ENCODE measurements at regions not wholly inside any gene's neighbourhood (a gene's known extent, or its start where the extent isn't known, plus 50 kb on each side); places are given as distances from the start of the nearest gene placed in this dataset.
"Not testable (repeated sequence)": the region's sequence is repeated elsewhere in the genome, so short reads cannot be mapped to it uniquely, and the experiment has no call there.

DNA sequence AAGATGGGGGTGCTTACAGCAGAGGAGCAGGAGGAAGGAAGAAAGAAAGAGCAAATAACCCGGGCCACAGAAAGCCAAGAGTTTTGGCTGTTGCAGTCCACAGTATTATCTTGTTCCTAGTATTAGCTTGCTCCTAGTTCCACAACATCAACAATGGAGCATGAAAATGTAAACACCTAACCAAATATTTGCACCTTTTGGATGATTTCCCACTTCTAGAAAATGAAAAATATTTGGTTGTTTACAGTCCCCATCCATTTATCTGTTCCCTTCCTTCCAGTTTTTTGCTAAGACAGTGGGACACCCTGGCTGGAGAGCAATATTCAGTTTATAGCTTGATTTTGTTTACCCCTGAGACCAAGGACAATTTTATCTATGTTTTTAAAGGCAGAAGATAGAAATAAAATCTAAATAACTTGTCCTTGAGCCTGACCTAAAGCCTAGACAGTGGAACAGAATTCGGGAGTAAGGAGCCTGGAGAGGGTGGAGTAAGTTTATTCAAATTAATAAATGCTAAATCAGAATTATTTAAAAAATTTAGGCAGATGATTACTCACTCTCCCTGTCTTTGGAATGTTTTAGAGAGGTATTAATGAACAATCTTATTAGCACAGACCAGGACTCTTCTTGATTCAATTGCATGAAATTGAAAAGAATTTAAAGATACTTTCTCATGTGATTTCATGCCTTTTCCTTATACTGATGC is 51.6 kb downstream of the RESF1 start:
- no peak for DNase-seq (ENCODE audit: low spot score)

DNA sequence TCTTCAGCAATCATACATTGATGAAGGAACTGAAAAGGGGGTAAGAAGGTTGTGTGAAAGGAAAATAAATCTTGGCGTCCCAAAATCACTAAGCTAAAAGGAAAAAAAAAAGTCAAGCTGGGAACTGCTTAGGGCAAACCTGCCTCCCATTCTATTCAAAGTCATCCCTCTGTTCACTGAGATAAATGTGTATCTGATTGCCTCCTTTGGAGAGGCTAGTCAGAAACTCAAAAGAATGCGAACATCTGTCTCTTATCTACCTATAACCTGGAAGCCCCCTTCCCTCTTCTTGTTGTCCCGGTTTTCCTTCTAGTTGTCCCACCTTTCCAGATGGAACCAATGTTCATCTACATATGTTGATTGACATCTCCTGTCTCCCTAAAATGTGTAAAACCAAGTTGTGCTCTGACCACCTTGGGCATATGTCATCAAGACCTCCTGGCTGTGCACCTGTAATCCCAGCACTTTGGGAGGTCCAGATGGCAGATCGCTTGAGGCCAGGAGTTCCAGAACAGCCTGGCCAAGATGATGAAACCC is 53.1 kb downstream of the RESF1 start:
- no peak for DNase-seq (ENCODE audit: low spot score)

DNA sequence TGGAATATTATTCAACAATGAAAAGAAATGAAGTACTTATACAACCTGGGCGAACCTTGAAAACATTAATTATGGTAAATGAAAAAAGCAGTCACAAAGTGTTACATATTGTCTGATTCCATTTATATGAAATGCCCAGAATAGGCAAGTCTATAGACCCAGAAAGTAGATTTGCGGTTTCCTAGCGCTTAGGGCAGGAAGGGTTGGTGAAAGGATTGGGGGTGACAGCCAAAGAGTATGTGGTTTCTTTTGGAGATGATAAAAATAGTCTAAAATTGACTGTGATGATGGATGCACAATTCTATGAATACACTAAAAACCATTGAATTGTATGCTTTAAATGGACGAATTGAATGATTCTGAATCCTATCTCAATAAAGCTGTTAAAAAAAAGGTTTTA is 55.8 kb downstream of the RESF1 start:
- DNase-seq (ENCODE audit: low spot score): no peak

DNA sequence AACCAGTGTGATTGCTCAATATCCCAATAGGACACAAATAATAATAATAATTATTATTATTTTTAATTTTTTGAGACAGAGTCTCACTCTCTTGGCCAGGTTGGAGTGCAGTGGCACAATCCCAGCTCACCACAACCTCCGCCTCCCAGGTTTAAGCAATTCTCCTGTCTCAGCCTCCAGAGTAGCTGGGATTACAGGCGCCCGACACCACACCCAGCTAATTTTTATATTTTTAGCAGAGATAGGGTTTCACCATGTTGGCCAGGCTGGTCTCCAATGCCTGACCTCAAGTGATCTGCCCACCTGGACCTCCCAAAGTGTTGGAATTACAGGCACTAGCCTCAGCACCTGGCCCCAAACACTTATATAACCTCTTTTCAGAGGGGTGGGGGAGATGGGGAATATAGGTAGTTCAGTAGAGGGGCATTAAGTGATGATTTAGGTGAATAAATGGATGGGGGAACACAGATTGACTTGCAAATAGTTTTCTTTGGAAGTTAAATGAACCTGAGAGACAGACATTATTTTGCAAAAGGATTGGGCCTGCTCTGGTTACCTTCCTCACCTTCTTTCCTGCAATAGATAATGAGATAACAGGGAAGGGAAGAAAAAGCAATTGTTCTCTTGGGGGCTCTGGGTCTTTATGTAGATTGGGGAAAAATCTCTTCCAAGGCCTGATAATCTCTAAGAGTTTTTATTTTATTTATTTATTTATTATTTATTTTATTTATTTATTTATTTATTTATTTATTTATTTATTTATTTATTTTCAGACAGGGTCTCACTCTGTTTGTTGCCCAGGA is 57.7 kb downstream of the RESF1 start:
- DNase-seq (ENCODE audit: low spot score): no peak

DNA sequence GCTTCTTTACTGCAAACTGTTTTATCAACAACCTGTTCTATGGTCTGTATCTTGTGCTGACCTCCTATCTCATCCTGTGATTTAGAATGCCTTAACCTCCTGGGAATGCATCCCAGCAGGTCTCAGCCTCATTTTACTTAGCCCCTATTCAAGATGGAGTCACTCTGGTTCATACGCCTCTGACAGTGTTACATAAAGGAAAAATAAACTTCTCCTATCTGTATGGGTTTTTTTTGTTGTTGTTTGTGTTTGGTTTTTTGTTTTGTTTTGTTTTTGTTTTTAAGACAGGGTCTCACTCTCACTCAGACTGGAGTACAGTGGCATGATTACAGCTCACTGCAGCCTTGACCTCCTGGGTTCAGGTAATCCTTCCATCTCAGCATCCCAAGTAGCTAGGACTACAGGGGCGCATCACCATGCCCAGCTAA is 62.1 kb downstream of the RESF1 start:
- no peak for DNase-seq (ENCODE audit: low spot score)

DNA sequence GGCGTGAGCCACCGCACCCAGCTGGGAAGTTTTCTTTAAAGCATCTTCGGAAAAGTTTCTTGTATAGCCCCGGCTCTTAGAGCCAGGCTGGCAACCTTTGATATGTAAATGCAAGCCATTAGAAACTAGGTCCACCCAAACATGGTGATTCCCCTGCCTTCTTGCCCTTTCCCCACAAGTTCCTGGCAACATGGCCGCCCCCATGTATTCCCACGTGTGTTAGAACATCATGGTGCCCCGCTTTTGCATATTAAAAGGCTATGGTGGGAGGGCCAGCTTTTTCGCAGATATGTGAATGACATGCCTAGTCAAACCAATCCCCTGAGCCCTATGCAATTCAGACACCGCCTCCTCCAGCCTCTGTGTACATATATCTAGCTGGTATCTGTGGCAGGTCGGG is 63.2 kb downstream of the RESF1 start:
- not testable (repeated sequence) for DNase-seq (ENCODE audit: low spot score)

DNA sequence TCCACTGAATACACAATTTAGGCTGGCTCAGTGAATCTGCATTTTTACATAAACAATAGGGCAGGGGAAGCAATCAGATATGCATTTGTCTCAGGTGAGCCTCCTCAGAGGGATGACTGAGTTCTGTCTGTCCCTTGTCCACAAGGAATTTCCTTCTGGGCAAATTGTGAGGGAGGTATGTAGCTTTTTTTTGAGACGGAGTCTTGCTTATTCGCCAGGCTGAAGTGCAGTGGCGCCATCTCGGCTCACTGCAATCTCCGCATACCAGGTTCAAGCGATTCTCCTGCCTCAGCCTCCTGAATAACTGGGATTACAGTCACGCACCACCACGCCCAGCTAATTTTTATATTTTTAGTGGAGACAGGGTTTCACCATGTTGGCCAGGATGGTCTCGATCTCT is 64.6 kb downstream of the RESF1 start:
- DNase-seq (ENCODE audit: low spot score): not testable (repeated sequence)

DNA sequence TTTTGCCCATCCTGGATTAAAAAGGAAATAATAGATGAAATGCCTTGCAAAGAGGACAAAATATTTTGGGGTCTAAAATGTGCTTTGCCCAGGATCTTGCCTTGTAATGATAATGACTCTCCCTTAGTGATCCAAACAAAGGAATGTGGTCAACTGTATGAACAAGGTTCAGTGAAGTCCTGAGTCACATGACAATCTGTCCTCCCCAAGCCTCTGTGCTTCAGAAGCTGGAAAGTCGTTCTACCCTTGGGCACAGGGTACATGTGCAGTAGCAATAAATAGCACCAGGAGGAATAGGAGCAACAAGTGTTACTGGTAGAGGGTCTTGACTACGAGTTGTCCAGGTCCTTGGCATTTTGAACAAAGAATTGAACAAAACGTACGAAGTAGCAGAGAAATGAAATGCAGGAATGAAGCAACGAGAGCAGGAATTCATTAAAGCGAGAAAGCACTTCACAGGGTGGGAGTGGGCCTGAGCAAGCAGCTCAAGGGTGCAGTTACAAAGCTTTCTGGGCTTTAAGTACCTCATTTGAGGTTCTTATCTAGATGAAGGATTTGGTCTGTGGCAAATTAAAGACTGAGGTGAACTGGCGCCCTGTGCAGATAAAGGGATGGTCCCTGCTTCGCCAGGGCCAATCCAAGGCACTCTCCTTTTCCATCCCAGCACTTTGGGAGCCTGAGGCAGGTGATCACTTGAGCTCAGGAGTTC is 65.8 kb downstream of the RESF1 start:
- DNase-seq (ENCODE audit: low spot score): no peak

DNA sequence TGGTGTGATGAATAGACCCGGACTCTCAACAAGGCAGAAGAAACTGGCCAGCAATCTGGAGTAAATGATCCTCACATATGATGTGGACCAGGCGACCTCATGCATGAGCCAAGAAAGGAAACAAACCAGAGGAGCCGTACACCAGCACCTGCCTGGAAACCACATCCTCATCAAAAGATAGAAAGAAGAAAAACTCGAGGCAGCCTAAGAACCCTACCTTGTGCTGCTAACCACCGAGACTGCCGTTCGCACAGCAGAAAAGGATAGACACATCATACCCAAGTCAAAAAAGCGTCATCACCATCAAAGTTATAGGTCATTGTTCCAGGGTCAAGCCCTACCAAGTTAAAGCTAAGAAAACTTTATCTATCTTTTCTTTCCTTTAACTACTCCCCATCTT is 66.7 kb downstream of the RESF1 start:
- DNase-seq (ENCODE audit: low spot score): no peak

DNA sequence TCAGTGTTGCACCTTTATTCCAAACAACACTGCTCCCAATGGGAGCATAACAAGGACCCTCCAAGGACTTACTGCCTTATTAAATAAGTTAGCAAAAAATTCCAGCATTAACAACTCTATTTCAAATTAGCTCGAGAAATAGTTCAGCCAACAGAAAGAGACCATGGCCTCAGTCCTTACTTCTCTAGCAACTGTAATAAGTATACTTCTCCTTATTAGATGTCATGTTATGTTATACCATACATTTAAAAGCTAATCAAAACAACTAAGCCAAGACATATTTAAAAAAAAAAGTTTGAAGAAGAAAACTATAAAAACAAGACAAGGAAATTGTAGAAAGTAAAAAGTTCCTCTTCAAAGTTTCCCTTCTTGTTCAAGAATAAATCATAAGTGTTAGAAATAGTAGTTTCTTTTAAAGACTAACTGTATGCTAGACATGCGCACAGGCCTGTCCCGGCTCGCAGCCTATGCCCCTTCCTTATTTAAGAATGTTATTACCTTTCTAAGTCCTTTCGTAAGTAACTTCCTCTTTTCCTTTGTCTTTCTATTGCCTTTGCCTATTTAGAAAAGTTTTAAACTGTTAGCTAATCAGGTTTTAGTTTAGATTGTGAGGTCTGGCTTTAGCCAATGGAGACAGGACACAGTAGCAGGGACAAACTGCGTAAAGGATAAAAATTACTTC is 68.6 kb downstream of the RESF1 start:
- no peak for DNase-seq (ENCODE audit: low spot score)

DNA sequence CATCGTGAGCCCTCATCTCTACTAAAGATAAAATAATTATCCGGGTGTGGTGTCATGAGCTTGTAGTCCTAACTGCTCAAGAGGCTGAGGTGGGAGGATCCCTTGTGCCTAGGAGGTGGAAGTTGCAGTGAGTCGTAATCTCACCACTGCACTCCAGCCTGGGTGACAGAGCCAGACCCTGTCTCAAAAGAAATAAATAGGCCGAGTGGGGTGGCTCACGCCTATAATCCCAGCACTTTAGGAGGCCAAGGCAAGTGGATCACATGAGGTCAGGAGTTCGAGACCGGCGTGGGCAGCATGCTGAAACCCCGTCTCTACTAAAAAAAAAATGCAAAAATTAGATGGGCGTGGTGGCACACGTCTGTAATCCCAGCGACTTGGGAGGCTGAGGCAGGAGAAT is 70.9 kb downstream of the RESF1 start:
- DNase-seq (ENCODE audit: low spot score): no peak

DNA sequence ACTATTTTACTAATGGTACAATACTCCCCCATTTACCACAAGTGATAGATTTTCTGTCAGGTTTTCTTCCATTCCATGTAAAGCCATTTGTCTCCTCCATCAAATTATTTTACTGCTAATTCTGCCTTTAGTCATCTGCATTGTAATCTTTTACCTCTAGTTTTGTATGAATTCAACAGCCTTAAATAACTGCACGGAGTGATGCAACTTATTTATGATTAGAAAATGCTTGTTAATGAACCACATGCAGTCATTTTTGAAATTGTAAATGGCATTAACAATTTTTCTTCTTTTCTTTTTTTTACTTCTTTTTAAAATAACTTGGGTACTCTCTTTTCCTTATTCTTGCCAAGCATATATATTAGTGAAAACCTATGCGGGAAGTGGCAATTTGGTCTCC is 71.5 kb downstream of the RESF1 start:
- DNase-seq (ENCODE audit: low spot score): no peak

DNA sequence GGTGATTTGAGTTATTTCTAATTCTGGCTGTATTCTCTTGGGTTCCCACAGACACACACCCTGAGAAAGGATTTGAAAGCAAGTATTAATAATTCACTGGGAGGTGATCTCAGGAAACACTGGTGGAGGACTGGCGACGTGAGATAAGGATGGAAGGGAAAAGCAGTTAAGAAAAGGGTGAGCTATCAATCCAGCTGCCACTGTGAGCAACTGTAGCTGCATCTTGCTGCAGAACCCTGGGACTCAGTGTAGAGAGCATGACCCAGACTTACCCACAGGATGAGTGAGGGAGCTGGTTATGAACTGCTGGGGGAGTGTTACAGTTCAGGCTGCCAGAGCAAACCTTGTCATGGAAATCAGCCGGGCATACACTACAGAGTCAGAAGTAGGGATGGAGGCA is 71.9 kb downstream of the RESF1 start:
- no peak for DNase-seq (ENCODE audit: low spot score)

DNA sequence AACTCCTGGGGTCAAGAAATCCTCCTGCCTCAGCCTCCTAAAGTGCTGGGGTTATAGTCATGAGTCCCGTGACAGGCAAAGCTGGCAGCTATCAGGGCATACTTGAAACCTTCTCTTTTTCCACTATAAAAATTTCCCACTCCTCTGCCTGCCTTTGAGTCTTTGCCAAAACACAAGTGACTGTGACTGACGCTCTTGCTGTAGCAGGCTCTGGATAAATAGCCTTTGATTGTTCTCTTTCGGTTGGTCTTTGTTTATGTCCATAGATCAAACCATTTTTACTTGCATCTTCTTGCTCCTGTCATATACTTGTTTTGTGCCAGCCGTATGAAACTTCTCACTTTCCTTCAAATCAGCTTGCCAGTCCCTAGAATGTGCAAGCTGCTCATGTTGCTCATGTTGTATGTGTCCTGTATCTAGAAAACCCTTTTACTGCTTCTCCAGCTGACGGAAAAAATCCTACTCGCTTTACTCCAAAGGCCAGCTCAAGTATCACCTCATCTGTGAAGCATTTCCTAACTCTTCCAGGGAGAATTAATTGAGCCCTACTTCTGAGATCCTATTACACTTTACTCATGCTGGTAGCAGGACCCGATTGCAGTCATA is 73.1 kb downstream of the RESF1 start:
- DNase-seq (ENCODE audit: low spot score): no peak

DNA sequence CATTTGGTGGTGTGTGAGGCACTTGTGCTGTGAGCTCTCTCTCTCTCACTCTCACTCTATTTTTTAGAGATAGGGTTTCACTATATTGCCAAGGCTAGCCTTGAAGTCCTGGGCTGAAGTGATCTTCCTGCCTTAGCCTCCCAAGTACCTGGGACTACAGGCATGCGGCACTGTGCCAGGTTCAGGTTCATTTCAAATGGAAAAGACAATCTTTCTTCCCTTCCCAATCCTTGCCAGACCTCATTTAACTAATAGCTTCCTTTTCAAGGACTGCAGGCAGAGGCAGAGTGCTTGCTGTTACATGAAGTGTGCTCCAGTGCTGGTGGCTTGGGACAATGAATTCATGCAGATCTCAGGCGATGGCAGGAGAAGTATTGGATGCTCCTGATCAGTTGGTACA is 73.2 kb upstream of the BICD1 start:
- no peak for DNase-seq (ENCODE audit: low spot score)

DNA sequence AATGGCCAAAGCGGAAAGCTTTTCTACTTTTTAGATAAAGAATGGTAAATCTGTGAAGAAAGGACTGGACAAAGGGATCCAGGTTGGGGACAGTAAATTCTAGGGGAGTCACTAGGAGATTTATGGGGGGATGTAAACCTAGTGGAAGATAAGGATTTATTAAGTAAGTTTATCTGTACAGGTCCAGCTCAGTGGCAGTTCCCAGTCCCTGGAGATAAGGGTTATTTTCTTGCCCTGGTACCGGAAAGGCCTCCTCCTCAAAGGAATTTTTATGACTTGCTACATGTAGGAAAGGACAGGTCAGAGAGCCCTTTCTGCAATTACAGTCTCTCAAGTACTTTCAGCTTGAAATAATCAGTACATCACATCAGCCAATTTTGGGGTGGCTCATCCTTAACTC is 72.6 kb upstream of the BICD1 start:
- no peak for DNase-seq (ENCODE audit: low spot score)

DNA sequence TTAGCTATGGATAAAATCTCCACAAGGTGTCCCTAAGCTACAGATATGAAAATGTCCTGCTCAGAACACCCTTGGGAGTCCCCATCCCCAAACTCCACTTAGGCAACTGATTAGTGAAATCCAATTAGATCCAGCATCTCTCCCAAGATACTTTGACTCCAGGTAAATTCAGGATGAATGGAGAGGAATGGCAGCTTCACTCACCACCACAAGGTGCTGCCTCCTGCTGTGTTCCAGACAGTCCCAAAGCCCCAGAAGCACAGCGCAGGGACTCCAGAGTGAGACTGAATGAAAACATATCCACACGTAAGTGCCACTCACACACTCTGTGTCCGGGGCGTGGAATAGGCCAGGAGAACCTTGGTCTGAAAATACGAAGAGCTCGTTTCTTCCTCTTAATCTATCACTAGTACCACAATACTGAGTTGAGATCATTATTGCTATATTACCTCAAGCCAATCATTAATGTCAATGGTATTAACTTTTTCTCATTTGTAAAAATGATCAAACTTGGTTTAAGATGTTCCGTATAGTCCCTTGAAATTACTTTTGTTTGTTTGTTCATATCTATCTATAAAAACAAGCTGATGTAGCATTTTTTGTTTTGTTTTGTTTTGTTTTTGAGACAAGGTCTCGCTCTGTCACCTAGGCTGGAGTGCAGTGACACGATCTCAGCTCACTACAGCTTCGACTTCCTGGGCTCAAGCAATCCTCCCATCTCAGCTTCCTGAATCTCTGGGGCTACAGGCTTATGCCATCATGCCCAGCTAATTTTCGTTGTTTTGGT is 70.0 kb upstream of the BICD1 start:
- DNase-seq (ENCODE audit: low spot score): no peak

DNA sequence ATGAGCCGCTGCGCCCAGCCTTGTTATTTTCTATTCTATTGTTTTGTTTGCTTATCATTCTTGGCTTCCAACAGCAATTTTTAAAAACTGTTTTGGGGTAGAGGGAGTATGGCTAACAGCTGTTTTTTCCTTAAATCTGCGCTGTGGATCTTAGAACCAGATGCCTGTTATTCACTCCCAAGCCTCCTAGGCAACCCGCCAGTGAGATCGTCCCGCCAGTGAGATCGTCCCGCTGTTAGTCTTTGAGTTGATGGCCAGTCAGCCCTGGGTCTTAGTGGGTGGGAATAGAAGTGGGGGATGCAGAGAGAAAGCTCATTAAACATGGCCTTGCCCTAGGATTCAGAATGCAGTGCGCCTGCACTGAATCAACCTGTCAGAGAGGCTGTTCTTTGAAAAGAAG is 67.3 kb upstream of the BICD1 start:
- peak; percentile 61 for DNase-seq (ENCODE audit: low spot score)

DNA sequence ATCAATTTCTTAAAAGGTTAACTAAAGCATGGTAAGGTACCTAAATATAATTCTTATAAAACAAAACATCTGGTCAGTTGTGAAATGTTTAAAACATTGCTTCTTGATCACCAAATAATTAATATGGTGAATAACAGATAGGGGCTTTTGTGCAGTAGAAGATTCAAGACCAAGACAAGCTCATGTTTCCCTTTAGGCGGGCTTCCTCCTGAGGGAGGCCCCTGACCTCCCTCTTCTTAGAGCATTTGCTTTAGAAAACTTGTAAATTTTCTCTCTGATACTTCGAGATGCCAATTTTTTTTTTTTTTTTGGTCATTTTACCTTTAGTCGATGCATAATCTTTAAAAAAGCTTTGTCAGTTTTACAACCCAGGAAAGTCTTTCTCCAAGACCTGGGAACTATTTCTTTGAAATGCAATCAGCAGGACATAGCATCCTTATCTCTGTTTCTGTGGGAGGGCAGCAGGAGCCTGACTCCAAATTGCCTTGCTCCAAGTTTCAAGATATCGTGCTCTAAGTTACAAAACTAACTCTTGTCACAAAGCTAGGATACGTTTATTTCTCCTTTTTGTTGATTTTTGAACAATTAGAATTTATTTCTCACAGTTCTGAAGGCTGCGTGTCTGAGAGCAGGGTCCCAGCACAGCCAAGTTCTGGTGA is 66.6 kb upstream of the BICD1 start:
- DNase-seq (ENCODE audit: low spot score): no peak

DNA sequence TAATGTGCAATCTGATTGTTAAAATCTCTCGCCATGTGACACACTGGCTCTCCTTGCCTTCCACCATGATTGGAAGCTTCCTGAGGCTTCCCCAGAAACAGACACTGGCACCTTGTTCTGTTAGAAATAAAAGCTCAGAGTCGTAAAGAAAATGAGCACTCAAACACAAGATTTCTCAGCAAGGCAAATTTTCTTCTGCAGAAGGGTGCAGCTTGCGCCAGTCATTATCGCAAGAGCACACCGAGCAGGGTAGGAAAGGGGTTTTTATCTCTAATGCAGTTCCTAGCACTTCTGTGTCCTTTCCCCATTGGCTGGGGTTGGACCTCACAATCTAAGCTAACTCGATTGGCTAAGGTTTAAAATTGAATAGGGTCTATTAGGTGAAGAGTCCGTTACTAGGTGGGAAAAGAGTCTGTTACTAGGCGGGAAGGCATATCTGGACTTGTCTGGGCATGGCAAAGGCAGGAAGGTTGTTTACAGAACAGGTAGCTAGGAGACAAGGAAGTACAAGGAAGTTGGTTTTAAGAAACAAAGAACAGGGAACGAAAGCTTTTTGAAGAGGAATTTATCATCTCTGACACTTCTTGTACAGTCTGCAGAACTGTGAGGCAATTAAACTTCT is 62.6 kb upstream of the BICD1 start:
- no peak for DNase-seq (ENCODE audit: low spot score)
